NT2/D1 (cell line): ENCODE measurements at regions not wholly inside any gene's neighbourhood (a gene's known extent, or its start where the extent isn't known, plus 50 kb on each side); places are given as distances from the start of the nearest gene placed in this dataset.
"Not testable (repeated sequence)": the region's sequence is repeated elsewhere in the genome, so short reads cannot be mapped to it uniquely, and the experiment has no call there.

Source experiments
- DNase-seq: peaks from one replicate; pipeline ENCODE4 v3.0.0-alpha.2; 2011; ENCODE audit warnings: low read depth, low spot score
- H3K27me3 ChIP-seq: 2 replicates; pipeline ENCODE4 v1.6.0; 2011; ENCODE audit warnings: mild to moderate bottlenecking; ENCODE audit not compliant: insufficient read length, insufficient read depth
- H3K36me3 ChIP-seq: 2 replicates; pipeline ENCODE4 v1.6.1; 2011; ENCODE audit warnings: mild to moderate bottlenecking, low read length, mixed read lengths; ENCODE audit not compliant: insufficient read depth, insufficient read length
- H3K4me1 ChIP-seq: 2 replicates; pipeline ENCODE4 v1.5.1; 2011; ENCODE audit not compliant: insufficient read depth, insufficient read length
- H3K4me3 ChIP-seq: 2 replicates; pipeline ENCODE4 v1.5.1; 2011; ENCODE audit warnings: low read depth; ENCODE audit not compliant: insufficient read length
- H3K9ac ChIP-seq: 2 replicates; pipeline ENCODE4 v1.6.0; 2011; ENCODE audit warnings: low read depth; ENCODE audit not compliant: insufficient read length
- H3K9me3 ChIP-seq: 2 replicates; pipeline ENCODE4 v1.5.1; 2011; ENCODE audit warnings: mild to moderate bottlenecking, low read length; ENCODE audit not compliant: insufficient read depth
- YY1 ChIP-seq: IDR thresholded peaks from 2 replicates; pipeline ENCODE4 v1.6.1; 2011; ENCODE audit not compliant: insufficient read length, insufficient read depth

- H3K27me3 ChIP-seq, H3K36me3 ChIP-seq, DNase-seq, H3K4me1 ChIP-seq, H3K9me3 ChIP-seq: not testable (repeated sequence)
- peak overlapping the region; percentile 77 for H3K9ac ChIP-seq
- H3K4me3 ChIP-seq = peak overlapping the region; percentile 54
- TF ChIP-seq YY1 = peak; percentile 51
Observed at GRCh38 chr12:31162896-31163560, 89.4 kb downstream of the DDX11 start.

GRCh38 chr12:31174293-31174692 is 100.6 kb downstream of the DDX11 start:
- not testable (repeated sequence) for H3K9me3 ChIP-seq, DNase-seq, H3K9ac ChIP-seq, H3K4me3 ChIP-seq, H3K27me3 ChIP-seq, H3K4me1 ChIP-seq, H3K36me3 ChIP-seq

- not testable (repeated sequence) for H3K9ac ChIP-seq, H3K36me3 ChIP-seq, DNase-seq, H3K9me3 ChIP-seq, H3K27me3 ChIP-seq, H3K4me3 ChIP-seq, H3K4me1 ChIP-seq
Observed at GRCh38 chr12:31177514-31177913, 103.9 kb downstream of the DDX11 start.

- H3K9ac ChIP-seq, H3K4me1 ChIP-seq, H3K36me3 ChIP-seq, H3K4me3 ChIP-seq, H3K27me3 ChIP-seq, DNase-seq, H3K9me3 ChIP-seq: not testable (repeated sequence)
Observed at GRCh38 chr12:31178875-31179274, 105.2 kb downstream of the DDX11 start.

- not testable (repeated sequence) for H3K4me1 ChIP-seq
Observed at GRCh38 chr12:31179627-31180237, 106.1 kb downstream of the DDX11 start.

GRCh38 chr12:31182571-31182970 is 108.9 kb downstream of the DDX11 start:
- not testable (repeated sequence) for H3K9me3 ChIP-seq, H3K27me3 ChIP-seq, H3K4me1 ChIP-seq, H3K9ac ChIP-seq, H3K36me3 ChIP-seq, H3K4me3 ChIP-seq, DNase-seq

More at GRCh38 chr12:31179627-31180237, 106.1 kb downstream of the DDX11 start:
- not testable (repeated sequence) for H3K9ac ChIP-seq, H3K36me3 ChIP-seq, DNase-seq, H3K9me3 ChIP-seq, H3K4me3 ChIP-seq, H3K27me3 ChIP-seq

- not testable (repeated sequence) for DNase-seq, H3K4me1 ChIP-seq, H3K9ac ChIP-seq, H3K36me3 ChIP-seq, H3K27me3 ChIP-seq, H3K4me3 ChIP-seq, H3K9me3 ChIP-seq
Observed at GRCh38 chr12:31183107-31183506, 109.4 kb downstream of the DDX11 start.

- not testable (repeated sequence) for H3K4me1 ChIP-seq
Observed at GRCh38 chr12:31183899-31184298, 110.2 kb downstream of the DDX11 start.

GRCh38 chr12:31184667-31185066 is 111.0 kb downstream of the DDX11 start:
- not testable (repeated sequence) for H3K4me1 ChIP-seq, DNase-seq, H3K27me3 ChIP-seq, H3K36me3 ChIP-seq, H3K9ac ChIP-seq, H3K4me3 ChIP-seq, H3K9me3 ChIP-seq

More at GRCh38 chr12:31183899-31184298, 110.2 kb downstream of the DDX11 start:
- not testable (repeated sequence) for DNase-seq, H3K36me3 ChIP-seq, H3K9ac ChIP-seq, H3K4me3 ChIP-seq, H3K9me3 ChIP-seq, H3K27me3 ChIP-seq

GRCh38 chr12:31192689-31193088 is 119.0 kb downstream of the DDX11 start:
- not testable (repeated sequence) for H3K36me3 ChIP-seq, H3K9me3 ChIP-seq, H3K9ac ChIP-seq, H3K27me3 ChIP-seq, DNase-seq, H3K4me3 ChIP-seq, H3K4me1 ChIP-seq

- not testable (repeated sequence) for H3K4me1 ChIP-seq, H3K4me3 ChIP-seq, H3K36me3 ChIP-seq, H3K27me3 ChIP-seq, DNase-seq, H3K9ac ChIP-seq, H3K9me3 ChIP-seq
Observed at GRCh38 chr12:31195620-31196019, 122.0 kb downstream of the DDX11 start.

GRCh38 chr12:31199476-31199875 is 125.8 kb downstream of the DDX11 start:
- H3K4me3 ChIP-seq, H3K4me1 ChIP-seq, H3K27me3 ChIP-seq, H3K9ac ChIP-seq, H3K36me3 ChIP-seq, DNase-seq, H3K9me3 ChIP-seq: not testable (repeated sequence)
